HepG2 (cell line): ENCODE measurements at regions not wholly inside any gene's neighbourhood (a gene's known extent, or its start where the extent isn't known, plus 50 kb on each side); places are given as distances from the start of the nearest gene placed in this dataset.

Experiments used
- ATAC-seq: fragments of 200-7000 bp; cut with Tn5 transposase; 3 replicates; pipeline ENCODE4 v1.9.1; 2020; ENCODE audit warnings: mild to moderate bottlenecking, moderate library complexity
- BruUV-seq: library from RNA; stranded (reverse); fragments of 400-500 nt; replicated peaks from 2 replicates; lab custom pipeline; 2021; lab: Mats Ljungman, UMichigan
- CTCF ChIA-PET: fragments of 300-600 bp; formaldehyde crosslinking; extraction: SDS; loops from one replicate; lab custom pipeline; 2021; ENCODE audit warnings: low total read pairs, inconsistent platforms, low intra/inter-chr PET ratio; lab: Yijun Ruan, JAX
- POLR2A ChIA-PET: fragments of 350-600 bp; sonication (Branson Sonifier 250); formaldehyde crosslinking; loops from one replicate; lab custom pipeline; 2020; ENCODE audit warnings: antibody characterized with exemption, inconsistent platforms; lab: Yijun Ruan, JAX
- DNase-seq: peaks from one replicate; pipeline ENCODE4 v3.0.0-alpha.2; 2015; ENCODE audit warnings: low spot score
- FAIRE-seq: peaks from 3 replicates; lab custom pipeline; 2011; peaks lifted over from hg19 to GRCh38; lab: Jason Lieb, UNC
- H2AFZ ChIP-seq: one replicate; pipeline ENCODE4 v1.6.1; 2011; ENCODE audit warnings: low read length, inconsistent platforms
- H3K27ac ChIP-seq: fragments of 300-600 bp; 3 replicates; pipeline ENCODE4 v1.8.0; 2011; ENCODE audit warnings: mixed run types, mild to moderate bottlenecking, mixed read lengths, low read length, inconsistent platforms; ENCODE audit not compliant: insufficient read depth; ENCODE audit errors: extremely low read length
- H3K27me3 ChIP-seq, 2 experiments: fragments of 200-600 bp in 1 of 2; 2 replicates in 1 of 2; 3 replicates in 1 of 2; pipeline versions ENCODE4 v1.6.0 to v1.8.0; 2011; ENCODE audit warnings: low read length in 2 of 2, mild to moderate bottlenecking in 2 of 2, moderate library complexity in 2 of 2, inconsistent platforms in 1 of 2; ENCODE audit not compliant: insufficient read depth in 2 of 2, control insufficient read depth in 1 of 2
- H3K36me3 ChIP-seq, 2 experiments: fragments of 200-600 bp in 1 of 2; replicated peaks in 1 of 2; 2 replicates in 1 of 2; 3 replicates in 1 of 2; pipeline versions ENCODE4 v1.5.1 to v1.8.0; 2011; ENCODE audit warnings: low read length in 2 of 2, inconsistent platforms in 1 of 2; ENCODE audit not compliant: insufficient read depth in 2 of 2, control insufficient read depth in 1 of 2
- H3K4me1 ChIP-seq: 2 replicates; pipeline ENCODE4 v1.5.1; 2012; ENCODE audit warnings: low read length, inconsistent platforms; ENCODE audit not compliant: insufficient read depth
- H3K4me2 ChIP-seq: 2 replicates; pipeline ENCODE4 v1.6.0; 2011; ENCODE audit warnings: low read depth, low read length, inconsistent platforms
- H3K4me3 ChIP-seq, 3 experiments: fragments of 200-600 bp in 1 of 3; sonication (generic), shearing (Covaris generic) in 1 of 3; replicated peaks in 1 of 3; 2 replicates each; pipeline ENCODE4 v1.5.1; 2011 to 2016; ENCODE audit warnings: low read length in 3 of 3, inconsistent platforms in 2 of 3, low read depth in 2 of 3, mild to moderate bottlenecking in 2 of 3, control low read depth in 1 of 3, mixed read lengths in 1 of 3; ENCODE audit not compliant: insufficient read depth in 1 of 3
- H3K79me2 ChIP-seq: one replicate; pipeline ENCODE4 v1.6.1; 2011; ENCODE audit warnings: low read length, inconsistent platforms; ENCODE audit not compliant: insufficient read depth
- H3K9ac ChIP-seq: 2 replicates; pipeline ENCODE4 v1.6.0; 2011; ENCODE audit warnings: mild to moderate bottlenecking, low read depth, low read length, inconsistent platforms; ENCODE audit not compliant: insufficient read depth
- H3K9me3 ChIP-seq: 2 replicates; pipeline ENCODE4 v1.5.1; 2012; ENCODE audit warnings: mild to moderate bottlenecking, low read length
- H4K20me1 ChIP-seq: 2 replicates; pipeline ENCODE4 v1.6.0; 2011; ENCODE audit warnings: inconsistent platforms, mild to moderate bottlenecking, low read length, moderate library complexity; ENCODE audit not compliant: insufficient read depth
- BRCA1 ChIP-seq: sonication (generic); formaldehyde crosslinking; IDR thresholded peaks from 2 replicates; pipeline ENCODE4 v1.4.0; 2020; ENCODE audit warnings: missing genetic modification reagents
- FOXA3 ChIP-seq: IDR thresholded peaks from 2 replicates; pipeline ENCODE4 v1.6.1; 2016; ENCODE audit warnings: missing genetic modification reagents, missing compliant biosample characterization
- FOXC1 ChIP-seq: sonication (generic); formaldehyde crosslinking; IDR thresholded peaks from 2 replicates; pipeline ENCODE4 v1.8.0; 2022; ENCODE audit warnings: mild to moderate bottlenecking, missing genetic modification reagents, borderline replicate concordance
- KLF16 ChIP-seq, 2 experiments: sonication (generic) in 1 of 2; formaldehyde crosslinking in 1 of 2; IDR thresholded peaks; 2 replicates each; pipeline versions ENCODE4 v1.6.1 to v1.8.0; 2016 to 2023; ENCODE audit warnings: missing genetic modification reagents in 2 of 2, missing compliant biosample characterization in 1 of 2
- KLF6 ChIP-seq: IDR thresholded peaks from 2 replicates; pipeline ENCODE4 v1.8.0; 2016; ENCODE audit warnings: missing biosample characterization, missing genetic modification reagents
- MEF2D ChIP-seq: sonication (generic); formaldehyde crosslinking; IDR thresholded peaks from 2 replicates; pipeline ENCODE4 v1.5.1; 2020; ENCODE audit warnings: mild to moderate bottlenecking, missing genetic modification reagents
- PBX3 ChIP-seq: sonication (generic); formaldehyde crosslinking; IDR thresholded peaks from 2 replicates; pipeline ENCODE4 v1.8.1; 2023; ENCODE audit warnings: missing genetic modification reagents, inconsistent platforms, borderline replicate concordance
- SOX6 ChIP-seq, 2 experiments: fragments of 450-650 bp in 1 of 2; sonication (generic) in 1 of 2; formaldehyde crosslinking in 1 of 2; IDR thresholded peaks; 2 replicates each; pipeline versions ENCODE4 v1.4.0 to v1.6.1; 2017 to 2020; ENCODE audit warnings: antibody characterized with exemption in 1 of 2, mild to moderate bottlenecking in 1 of 2, missing genetic modification reagents in 1 of 2
- SP5 ChIP-seq: IDR thresholded peaks from 2 replicates; pipeline ENCODE4 v1.6.1; 2016; ENCODE audit warnings: low read depth, borderline replicate concordance
- SSRP1 ChIP-seq: IDR thresholded peaks from 2 replicates; pipeline ENCODE4 v1.6.1; 2016; ENCODE audit warnings: control low read depth
- STAT5B ChIP-seq: sonication (generic); formaldehyde crosslinking; IDR thresholded peaks from 2 replicates; pipeline ENCODE4 v1.4.0; 2020; ENCODE audit warnings: missing genetic modification reagents
- ZMYM3 ChIP-seq: sonication (generic); formaldehyde crosslinking; IDR thresholded peaks from 2 replicates; pipeline ENCODE4 v1.5.1; 2020; ENCODE audit warnings: mild to moderate bottlenecking, missing genetic modification reagents
- ZNF256 ChIP-seq: sonication (generic); formaldehyde crosslinking; conservative IDR thresholded peaks from 2 replicates; pipeline ENCODE4 v1.4.0; 2020; ENCODE audit warnings: missing genetic modification reagents
- ZNF343 ChIP-seq: sonication (generic); formaldehyde crosslinking; IDR thresholded peaks from 2 replicates; pipeline ENCODE4 v1.4.0; 2020; ENCODE audit warnings: mild to moderate bottlenecking, missing genetic modification reagents
- ZNF589 ChIP-seq: sonication (generic); formaldehyde crosslinking; conservative IDR thresholded peaks from 2 replicates; pipeline ENCODE4 v1.8.0; 2022; ENCODE audit warnings: mild to moderate bottlenecking, moderate library complexity, missing genetic modification reagents
- ZNF7 ChIP-seq: IDR thresholded peaks from 2 replicates; pipeline ENCODE4 v1.6.1; 2016; ENCODE audit warnings: missing biosample characterization, missing genetic modification reagents
- ZNF816 ChIP-seq: sonication (generic); formaldehyde crosslinking; IDR thresholded peaks from 2 replicates; pipeline ENCODE4 v1.8.0; 2022; ENCODE audit warnings: missing genetic modification reagents, mild to moderate bottlenecking, borderline replicate concordance
- WGBS: methylation state at CpG from one replicate; pipeline ENCODE4 v1.1.6; 2017; ENCODE audit warnings: low lambda C conversion rate; 5-methylcytosine and 5-hydroxymethylcytosine counted together
- in situ Hi-C: cut with HindIII; loops from 2 replicates; pipeline ENCODE4 v1.10.0; 2017; ENCODE audit warnings: low pct_unique_long_range_greater_than_20kb; ENCODE audit not compliant: extremely low pct_ligation_motif_present
- intact Hi-C: fragments of 100-400 bp; cut with micrococcal nuclease; formaldehyde crosslinking; loops from one replicate; pipeline ENCODE4 v1.10.0; 2022; ENCODE audit not compliant: unreplicated experiment

- no peak overlapping the region for H3K9ac ChIP-seq
- no peak overlapping the region for H3K4me2 ChIP-seq
- BruUV-seq, result no TSS peak
- H3K9me3 ChIP-seq, result peaks cover 6% of the 10 kb centered on the region
- no peak overlapping the region for H3K4me3 ChIP-seq
- no peak overlapping the region for H2AFZ ChIP-seq
- no peaks in the 10 kb centered on the region for H3K79me2 ChIP-seq
- intact Hi-C loops (no loop called here), in situ Hi-C loops (no loop called here)
- CTCF ChIA-PET, result no interaction called here
- TF ChIP-seq STAT5B (CRISPR knock-in tag), result no peak
- no peak for TF ChIP-seq PBX3 (CRISPR knock-in tag)
- no peak for DNase-seq
- no peaks in the 10 kb centered on the region for H3K27me3 ChIP-seq
- no peak for ATAC-seq
- no peak for FAIRE-seq
- no peaks in the 10 kb centered on the region for H4K20me1 ChIP-seq
- POLR2A ChIA-PET, result no interaction called here
- no peaks in the 10 kb centered on the region for H3K36me3 ChIP-seq
- H3K4me1 ChIP-seq, result no peaks in the 10 kb centered on the region
- H3K27ac ChIP-seq, result no peak overlapping the region
- 0% methylated on average over 1 of the region's 1 CpG for WGBS
Measured at GRCh38 chrX:141396536-141396935, 154.2 kb upstream of the SPANXC start.

GRCh38 chrX:141375011-141375760, 132.9 kb upstream of the SPANXC start:
- no TSS peak for BruUV-seq
- no peaks in the 10 kb centered on the region for H3K4me1 ChIP-seq
- H3K4me2 ChIP-seq, result no peak overlapping the region
- POLR2A ChIA-PET, result no interaction called here
- TF ChIP-seq ZMYM3, result no peak
- TF ChIP-seq SSRP1 (CRISPR knock-in tag), result no peak
- no peak for TF ChIP-seq ZNF589 (CRISPR knock-in tag)
- TF ChIP-seq MEF2D (CRISPR knock-in tag), result no peak
- no peak for TF ChIP-seq ZNF256
- TF ChIP-seq KLF16 (CRISPR knock-in tag; IDR thresholded peaks at IDR 0.05), result no peak
- TF ChIP-seq SOX6 (IDR thresholded peaks at IDR 0.05), result no peak
- TF ChIP-seq SOX6 (CRISPR knock-in tag; IDR thresholded peaks at IDR 0.05), result no peak
- no peak for TF ChIP-seq SP5 (CRISPR knock-in tag)
- TF ChIP-seq ZNF343 (CRISPR knock-in tag), result no peak
- TF ChIP-seq FOXC1 (CRISPR knock-in tag), result no peak
- TF ChIP-seq ZNF7, result no peak
- TF ChIP-seq KLF6 (CRISPR knock-in tag), result no peak
- no peak for TF ChIP-seq BRCA1
- no peak for TF ChIP-seq FOXA3 (CRISPR knock-in tag)
- TF ChIP-seq ZNF816, result no peak
- intact Hi-C loops (no loop called here), in situ Hi-C loops (no loop called here)
- H3K4me3 ChIP-seq, result no peak overlapping the region
- H3K27ac ChIP-seq, result no peak overlapping the region
- H3K36me3 ChIP-seq, result no peaks in the 10 kb centered on the region
- no peak for FAIRE-seq
- CTCF ChIA-PET, result no interaction called here
- peaks cover 17% of the 10 kb centered on the region for H3K9me3 ChIP-seq
- H3K79me2 ChIP-seq, result no peaks in the 10 kb centered on the region
- ATAC-seq, result no peak
- WGBS, result 0% methylated on average over 2 of the region's 2 CpGs
- no peaks in the 10 kb centered on the region for H3K27me3 ChIP-seq
- DNase-seq, result no peak
- H3K9ac ChIP-seq, result no peak overlapping the region
- H4K20me1 ChIP-seq, result no peaks in the 10 kb centered on the region
- H2AFZ ChIP-seq, result no peak overlapping the region
